Activated CD4-positive, alpha-beta T cell treated with anti-CD3 and anti-CD28 coated beads, Interleukin-2, amount 10 ng/mL, durations not matched to agents 7 days and 5 days (primary cell): ENCODE measurements at regions not wholly inside any gene's neighbourhood (a gene's known extent, or its start where the extent isn't known, plus 50 kb on each side); places are given as distances from the start of the nearest gene placed in this dataset.

Source experiments
- CTCF ChIA-PET: fragments of 350-600 bp; sonication (Branson Sonifier 250); formaldehyde crosslinking; loops from one replicate; lab custom pipeline; 2021; ENCODE audit warnings: antibody characterized with exemption; lab: Charles Lee
- POLR2A ChIA-PET: fragments of 350-600 bp; sonication (Branson Sonifier 250); formaldehyde crosslinking; loops from one replicate; lab custom pipeline; 2021; ENCODE audit warnings: antibody characterized with exemption; lab: Charles Lee
- DNase-seq: peaks from one replicate; pipeline ENCODE4 v3.0.0-alpha.2; 2020
- H3K27ac Mint-ChIP-seq: one replicate; pipeline ENCODE4 v1.8.0; 2021; ENCODE audit warnings: mild to moderate bottlenecking, moderate library complexity, mixed read lengths
- H3K27me3 Mint-ChIP-seq: one replicate; pipeline ENCODE4 v1.8.0; 2021; ENCODE audit warnings: mixed read lengths
- H3K36me3 Mint-ChIP-seq: one replicate; pipeline ENCODE4 v1.8.0; 2021; ENCODE audit warnings: low read depth, mixed read lengths
- H3K4me1 Mint-ChIP-seq: one replicate; pipeline ENCODE4 v1.8.0; 2021; ENCODE audit warnings: mixed read lengths
- H3K4me3 Mint-ChIP-seq: one replicate; pipeline ENCODE4 v1.8.0; 2021; ENCODE audit warnings: mild to moderate bottlenecking, moderate library complexity, mixed read lengths
- H3K9me3 Mint-ChIP-seq: one replicate; pipeline ENCODE4 v1.8.0; 2021; ENCODE audit warnings: mixed read lengths

DNA sequence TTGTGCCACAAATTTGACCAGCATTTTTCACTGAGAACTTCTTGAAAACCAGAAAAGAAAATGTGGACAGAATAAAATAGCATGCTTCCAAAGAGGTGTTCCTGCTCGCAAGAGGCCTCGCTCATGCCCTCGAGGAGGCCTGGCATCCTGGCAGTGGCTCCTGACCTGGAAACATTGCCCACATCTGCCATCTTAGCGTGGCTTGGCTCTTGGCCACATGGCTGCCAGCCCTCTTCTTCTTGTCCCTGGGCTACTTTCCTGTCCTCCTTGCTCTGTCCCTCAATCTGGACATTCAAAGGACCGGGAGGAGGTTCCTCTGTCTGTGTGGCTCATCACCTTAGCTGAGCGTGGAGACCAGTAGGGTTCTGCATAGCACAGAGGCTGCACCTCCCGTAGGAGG is 131.6 kb upstream of the TMEM72 start:
- Mint-ChIP-seq H3K36me3 (no peaks in the 10 kb centered on the region), H3K27ac (no peak overlapping the region), H3K4me1 (no peaks in the 10 kb centered on the region), H3K4me3 (no peak overlapping the region), H3K9me3 (no peaks in the 10 kb centered on the region), H3K27me3 (no peaks in the 10 kb centered on the region)
- no peak for DNase-seq
- CTCF ChIA-PET = no interaction called here
- POLR2A ChIA-PET = no interaction called here

DNA sequence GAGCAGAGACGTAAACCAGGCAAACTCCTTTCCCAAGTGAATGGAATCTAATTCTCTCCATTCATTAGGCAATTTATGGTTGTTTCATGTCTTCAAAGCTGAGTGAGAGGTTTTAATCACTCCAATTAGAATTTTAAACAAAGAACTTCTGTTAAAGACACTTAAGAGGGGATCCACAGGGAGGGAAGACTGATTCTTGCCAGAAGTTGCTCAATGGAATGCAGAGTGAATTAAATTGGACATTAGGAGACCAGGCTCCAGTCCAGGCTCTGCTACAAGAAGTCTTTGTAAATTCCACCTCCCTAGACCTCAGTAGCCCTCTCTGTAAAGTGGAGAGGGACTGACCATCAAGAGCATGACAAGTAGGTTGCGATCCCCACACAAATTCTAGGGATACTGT is 130.7 kb upstream of the TMEM72 start:
- no peak for DNase-seq
- H3K27ac Mint-ChIP-seq = no peak overlapping the region
- no peak overlapping the region for H3K4me3 Mint-ChIP-seq
- no peaks in the 10 kb centered on the region for H3K9me3 Mint-ChIP-seq
- H3K27me3 Mint-ChIP-seq = no peaks in the 10 kb centered on the region
- POLR2A ChIA-PET = no interaction called here
- CTCF ChIA-PET = no interaction called here
- H3K4me1 Mint-ChIP-seq = no peaks in the 10 kb centered on the region
- no peaks in the 10 kb centered on the region for H3K36me3 Mint-ChIP-seq

DNA sequence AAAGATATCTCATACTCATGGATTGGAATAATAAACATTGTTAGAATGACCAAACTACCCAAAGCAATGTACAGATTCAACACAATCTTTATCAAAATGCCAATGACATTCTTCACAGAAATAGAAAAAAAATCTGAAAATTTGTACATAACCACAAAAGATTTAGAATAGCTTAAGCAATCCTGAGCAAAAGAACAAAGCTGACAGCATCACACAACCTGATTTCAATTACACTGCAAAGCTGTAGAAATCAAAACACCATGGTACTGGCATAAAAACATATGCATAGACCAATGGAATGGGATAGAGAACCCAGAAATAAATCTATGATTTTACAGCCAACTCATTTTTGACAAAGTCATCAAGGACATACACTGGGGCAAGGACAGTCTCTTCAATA is 130.0 kb upstream of the TMEM72 start:
- ChIA-PET POLR2A (no interaction called here), CTCF (no interaction called here)
- H3K4me1 Mint-ChIP-seq = no peaks in the 10 kb centered on the region
- no peak for DNase-seq
- no peaks in the 10 kb centered on the region for H3K9me3 Mint-ChIP-seq
- H3K27ac Mint-ChIP-seq = no peak overlapping the region
- no peaks in the 10 kb centered on the region for H3K27me3 Mint-ChIP-seq
- H3K36me3 Mint-ChIP-seq = no peaks in the 10 kb centered on the region
- no peak overlapping the region for H3K4me3 Mint-ChIP-seq

DNA sequence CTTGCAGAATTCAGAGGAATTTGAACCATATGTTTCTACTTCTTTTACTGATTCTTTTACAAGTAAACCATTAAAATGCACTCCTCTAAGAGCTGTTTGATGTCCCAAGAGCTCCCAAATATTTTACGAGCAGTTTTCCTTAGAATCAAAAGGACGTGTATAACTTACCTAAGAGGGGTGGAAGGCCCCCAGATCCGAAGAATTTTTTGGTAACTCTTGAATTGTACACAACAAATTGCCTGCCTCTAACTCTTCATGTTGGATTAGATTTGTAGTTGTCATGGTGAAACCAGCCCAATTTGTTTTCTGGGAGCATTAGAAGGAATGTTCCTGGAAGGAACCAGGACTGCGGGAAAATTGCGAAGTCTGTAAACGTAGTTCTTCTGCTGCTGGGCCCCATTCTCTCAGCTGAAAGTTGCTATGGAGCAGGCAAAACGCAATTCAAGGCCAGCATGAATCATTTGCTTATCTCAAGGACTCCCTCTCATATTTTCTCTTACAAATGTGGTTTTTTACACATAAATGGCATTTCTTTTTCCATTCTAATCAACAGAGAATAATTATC is 124.8 kb upstream of the TMEM72 start:
- no peaks in the 10 kb centered on the region for H3K27me3 Mint-ChIP-seq
- CTCF ChIA-PET = no interaction called here

DNA sequence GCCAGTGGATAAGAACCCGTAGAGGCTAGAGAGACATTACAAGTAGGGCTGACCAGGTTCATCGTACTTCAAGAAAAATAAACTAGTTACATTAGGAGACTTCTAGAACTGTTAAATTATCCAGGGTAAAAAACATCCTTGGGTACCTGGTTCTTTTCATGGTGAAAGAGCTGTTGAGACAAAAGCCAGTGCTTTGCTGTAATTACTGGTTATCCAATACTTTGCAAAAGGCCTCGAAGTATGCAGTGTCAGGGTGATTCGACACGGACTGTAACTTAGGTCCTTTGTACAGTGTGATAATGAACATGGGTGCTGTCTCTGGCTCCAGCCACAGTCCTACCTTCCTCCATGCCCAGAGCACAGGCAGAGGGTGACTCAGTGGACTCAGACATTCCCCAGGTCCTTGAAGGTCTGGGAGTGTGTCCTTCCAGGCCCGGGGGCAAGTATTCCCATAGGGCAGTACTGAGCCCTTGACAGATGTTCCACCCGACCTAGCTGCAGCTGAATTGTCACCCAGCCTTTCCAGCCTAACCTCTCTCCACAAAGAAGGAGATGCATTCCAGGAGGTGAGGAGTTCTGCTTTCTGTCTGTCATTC is 123.6 kb upstream of the TMEM72 start:
- Mint-ChIP-seq H3K27ac (no peak overlapping the region), H3K9me3 (no peaks in the 10 kb centered on the region), H3K36me3 (no peaks in the 10 kb centered on the region), H3K27me3 (no peaks in the 10 kb centered on the region), H3K4me1 (no peaks in the 10 kb centered on the region), H3K4me3 (no peak overlapping the region)
- DNase-seq = no peak
- ChIA-PET CTCF (no interaction called here), POLR2A (no interaction called here)

More for the DNA sequence above, 124.8 kb upstream of the TMEM72 start:
- H3K4me3 Mint-ChIP-seq = no peak overlapping the region
- H3K4me1 Mint-ChIP-seq = no peaks in the 10 kb centered on the region
- H3K36me3 Mint-ChIP-seq = no peaks in the 10 kb centered on the region
- no peak overlapping the region for H3K27ac Mint-ChIP-seq
- DNase-seq = no peak
- POLR2A ChIA-PET = no interaction called here
- H3K9me3 Mint-ChIP-seq = no peaks in the 10 kb centered on the region

DNA sequence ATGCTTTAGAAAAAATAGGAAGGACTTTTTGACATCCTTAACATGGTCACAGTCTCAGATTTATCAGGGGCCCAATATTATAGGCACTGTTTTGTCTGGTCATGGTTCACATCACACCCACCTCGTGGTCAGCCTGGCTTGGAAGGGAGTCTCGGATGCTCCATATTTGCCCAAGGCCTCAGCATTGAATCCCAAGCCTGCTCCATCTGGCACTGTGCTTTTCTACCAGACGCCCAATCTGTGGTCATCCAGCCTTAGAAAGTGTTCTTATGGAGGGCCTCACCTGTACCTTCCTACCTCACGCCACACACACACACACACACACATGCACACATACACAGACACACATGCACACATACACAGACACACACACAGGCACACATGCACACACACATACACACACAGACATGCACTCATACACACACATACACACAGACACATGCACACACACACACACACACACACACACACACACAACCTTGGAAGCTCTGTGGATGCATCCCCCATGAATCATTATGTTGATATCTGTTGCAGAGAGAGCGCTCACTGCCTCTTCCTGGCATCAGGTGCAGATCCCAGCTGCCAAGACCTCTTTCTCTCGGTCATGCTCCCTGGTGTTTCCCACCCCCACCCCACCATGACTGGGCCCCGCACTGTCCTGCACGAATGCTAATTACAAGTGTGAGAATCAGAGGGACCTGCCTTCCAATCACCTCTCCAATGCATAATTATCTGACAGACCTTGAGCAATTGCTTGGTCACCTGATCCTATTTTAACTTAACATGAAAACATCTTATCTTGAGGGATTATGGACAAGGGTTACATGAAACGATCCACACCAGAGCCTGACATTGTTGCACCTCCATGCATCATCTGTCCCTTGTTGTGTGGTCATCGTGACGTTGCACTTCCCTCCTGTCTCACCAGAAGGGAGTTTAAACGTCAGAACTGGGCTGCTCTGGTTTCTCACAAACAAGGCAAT is 122.7 kb upstream of the TMEM72 start:
- Mint-ChIP-seq H3K36me3 (no peaks in the 10 kb centered on the region), H3K27ac (no peak overlapping the region), H3K4me3 (no peak overlapping the region), H3K27me3 (no peaks in the 10 kb centered on the region), H3K9me3 (no peaks in the 10 kb centered on the region), H3K4me1 (no peaks in the 10 kb centered on the region)
- DNase-seq = no peak
- ChIA-PET CTCF (no interaction called here), POLR2A (no interaction called here)

DNA sequence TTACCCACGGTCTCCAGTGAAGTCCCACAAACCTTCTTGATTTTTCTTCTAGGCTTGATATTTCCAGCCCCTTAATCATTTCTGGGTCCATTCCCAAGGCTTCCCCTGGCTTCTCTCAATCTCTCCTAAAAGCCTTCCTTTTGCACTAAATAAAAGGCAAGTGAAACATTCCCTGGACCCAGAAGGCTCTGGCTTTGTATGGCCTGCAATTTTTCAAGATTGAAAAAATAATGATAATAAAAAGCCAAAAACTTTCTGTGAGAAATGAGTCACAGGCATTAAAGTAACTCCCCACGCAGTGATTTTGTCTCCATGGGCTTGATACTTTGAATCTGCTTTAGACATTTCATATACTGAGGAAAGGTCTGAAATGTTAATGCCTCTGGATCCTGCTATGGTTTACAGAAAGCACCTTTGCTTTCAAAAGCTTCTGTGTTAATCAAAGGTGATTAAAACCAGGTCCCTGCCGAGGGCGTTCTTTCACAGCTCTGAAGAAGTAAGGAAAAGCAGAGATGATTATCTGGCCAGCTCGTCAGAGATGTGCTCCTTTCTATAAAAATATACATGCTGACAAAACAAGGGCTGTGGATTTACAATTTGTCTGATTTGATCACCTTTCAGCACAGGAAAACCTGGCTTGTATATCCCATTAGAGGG is 118.9 kb upstream of the TMEM72 start:
- Mint-ChIP-seq H3K27ac (no peak overlapping the region), H3K4me1 (no peaks in the 10 kb centered on the region), H3K36me3 (no peaks in the 10 kb centered on the region), H3K4me3 (no peak overlapping the region), H3K9me3 (no peaks in the 10 kb centered on the region), H3K27me3 (no peaks in the 10 kb centered on the region)
- POLR2A ChIA-PET = no interaction called here
- no peak for DNase-seq
- CTCF ChIA-PET = no interaction called here

DNA sequence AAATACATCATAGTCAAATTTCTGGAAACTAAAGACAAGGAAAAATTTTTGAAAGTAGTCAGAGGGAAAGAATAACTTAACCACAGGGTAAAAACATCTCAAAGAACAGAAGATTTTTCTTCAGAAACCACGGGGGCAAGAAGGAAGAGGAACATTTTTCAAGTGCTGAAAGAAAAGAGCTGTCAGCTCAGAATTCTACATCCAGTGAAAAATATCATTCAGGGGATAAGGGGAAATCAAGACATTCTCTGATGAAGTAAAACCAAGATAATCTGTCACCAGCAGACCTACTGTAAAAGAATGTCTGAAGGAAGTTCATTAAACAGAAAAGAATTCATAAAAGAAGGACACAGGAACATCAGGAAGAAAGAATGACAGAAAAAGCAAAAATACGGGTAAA is 111.2 kb upstream of the TMEM72 start:
- H3K4me3 Mint-ChIP-seq = no peak overlapping the region
- ChIA-PET POLR2A (no interaction called here), CTCF (no interaction called here)
- no peak overlapping the region for H3K27ac Mint-ChIP-seq
- peaks cover 9% of the 10 kb centered on the region for H3K27me3 Mint-ChIP-seq
- no peaks in the 10 kb centered on the region for H3K9me3 Mint-ChIP-seq
- no peak for DNase-seq
- H3K36me3 Mint-ChIP-seq = no peaks in the 10 kb centered on the region
- no peaks in the 10 kb centered on the region for H3K4me1 Mint-ChIP-seq

DNA sequence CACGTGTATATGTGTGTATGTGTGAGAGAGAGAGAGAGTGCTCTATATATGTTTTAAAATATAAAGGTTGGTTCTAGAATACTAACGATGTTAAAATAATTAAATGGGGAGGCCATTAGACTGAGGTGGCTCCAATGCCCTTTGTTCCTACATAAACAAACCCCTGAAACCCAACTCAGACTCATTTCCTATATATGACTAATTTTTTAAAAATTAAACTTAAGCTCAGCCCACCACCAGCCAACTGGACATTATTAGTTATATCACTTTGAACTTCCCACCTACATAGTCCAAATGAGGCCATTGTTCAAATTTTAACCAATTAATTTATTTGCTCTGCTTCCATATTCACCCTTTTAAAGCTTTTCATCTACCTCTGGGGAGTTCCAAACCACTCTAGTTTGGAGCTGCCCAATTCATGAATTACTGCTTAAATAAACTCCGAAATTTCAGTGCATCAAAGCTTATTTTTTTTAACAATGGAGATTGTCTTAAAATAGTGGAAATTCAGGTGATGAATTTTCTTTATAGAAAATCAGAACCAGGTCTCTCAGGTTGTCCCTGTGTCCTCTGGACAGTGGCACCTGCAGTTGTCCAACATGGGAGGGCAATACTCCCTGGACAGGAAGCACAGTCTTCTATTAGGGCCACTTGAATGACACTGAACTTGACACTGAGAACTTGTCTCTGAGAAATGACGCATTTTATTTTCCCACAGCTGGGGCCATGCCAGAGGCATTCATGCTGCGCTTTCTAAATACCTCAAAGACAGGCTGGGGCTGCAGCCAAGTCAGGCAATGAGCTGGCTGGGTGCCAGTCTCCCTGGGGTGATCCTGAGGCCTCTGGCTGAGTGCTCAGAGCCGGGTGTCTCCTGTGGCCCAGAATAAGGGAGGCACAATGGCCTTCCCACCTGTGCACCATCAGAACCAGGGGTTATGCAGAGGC is 109.5 kb upstream of the TMEM72 start:
- ChIA-PET CTCF (no interaction called here), POLR2A (no interaction called here)
- Mint-ChIP-seq H3K27me3 (peaks cover 9% of the 10 kb centered on the region), H3K36me3 (no peaks in the 10 kb centered on the region), H3K27ac (no peak overlapping the region), H3K9me3 (no peaks in the 10 kb centered on the region), H3K4me3 (no peak overlapping the region), H3K4me1 (no peaks in the 10 kb centered on the region)
- no peak for DNase-seq

DNA sequence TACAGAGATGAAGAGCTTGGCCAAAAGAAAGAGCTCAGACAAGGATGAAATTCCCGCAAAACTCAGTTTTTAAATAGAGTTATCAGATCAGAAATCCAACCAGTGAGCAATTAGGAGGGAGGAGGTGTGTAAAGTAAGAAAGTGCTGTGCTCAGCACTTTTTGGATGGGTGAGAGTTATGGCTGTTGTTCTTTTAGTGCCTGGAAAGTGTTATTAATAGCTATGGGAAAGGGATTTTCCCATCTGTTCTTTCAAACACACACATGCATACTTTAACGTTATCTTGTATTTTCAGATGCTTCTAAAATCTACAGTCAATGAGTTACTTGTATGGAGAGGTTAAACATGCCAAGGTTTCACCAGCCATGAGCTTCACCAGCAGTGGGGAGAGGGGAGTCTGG is 107.3 kb upstream of the TMEM72 start:
- no peak for DNase-seq
- H3K27ac Mint-ChIP-seq = no peak overlapping the region
- no peak overlapping the region for H3K4me3 Mint-ChIP-seq
- no peaks in the 10 kb centered on the region for H3K9me3 Mint-ChIP-seq
- ChIA-PET CTCF (no interaction called here), POLR2A (no interaction called here)
- no peaks in the 10 kb centered on the region for H3K36me3 Mint-ChIP-seq
- H3K4me1 Mint-ChIP-seq = no peaks in the 10 kb centered on the region
- peaks cover 8% of the 10 kb centered on the region for H3K27me3 Mint-ChIP-seq

DNA sequence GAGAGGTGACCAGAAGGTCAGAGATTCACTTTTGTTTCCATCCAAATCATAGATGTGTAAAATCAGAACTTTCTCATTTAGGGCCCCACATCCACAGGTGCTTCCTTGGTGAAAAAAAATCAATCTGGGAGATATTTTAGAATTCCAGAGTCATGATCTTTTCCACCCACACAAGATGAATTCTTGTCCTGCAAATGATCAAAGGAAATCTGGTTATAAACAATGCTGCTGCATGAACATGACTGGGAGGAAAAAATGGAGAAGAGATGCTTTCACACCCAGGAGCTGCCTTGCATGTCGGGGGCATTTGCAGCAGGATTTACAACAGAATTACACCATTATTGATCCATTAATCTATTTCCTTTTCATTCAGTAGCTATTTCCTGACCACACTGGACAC is 106.5 kb upstream of the TMEM72 start:
- no peaks in the 10 kb centered on the region for H3K9me3 Mint-ChIP-seq
- H3K4me3 Mint-ChIP-seq = no peak overlapping the region
- no peak overlapping the region for H3K27ac Mint-ChIP-seq
- POLR2A ChIA-PET = no interaction called here
- CTCF ChIA-PET = no interaction called here
- no peaks in the 10 kb centered on the region for H3K4me1 Mint-ChIP-seq
- peaks cover 8% of the 10 kb centered on the region for H3K27me3 Mint-ChIP-seq
- no peak for DNase-seq
- no peaks in the 10 kb centered on the region for H3K36me3 Mint-ChIP-seq

DNA sequence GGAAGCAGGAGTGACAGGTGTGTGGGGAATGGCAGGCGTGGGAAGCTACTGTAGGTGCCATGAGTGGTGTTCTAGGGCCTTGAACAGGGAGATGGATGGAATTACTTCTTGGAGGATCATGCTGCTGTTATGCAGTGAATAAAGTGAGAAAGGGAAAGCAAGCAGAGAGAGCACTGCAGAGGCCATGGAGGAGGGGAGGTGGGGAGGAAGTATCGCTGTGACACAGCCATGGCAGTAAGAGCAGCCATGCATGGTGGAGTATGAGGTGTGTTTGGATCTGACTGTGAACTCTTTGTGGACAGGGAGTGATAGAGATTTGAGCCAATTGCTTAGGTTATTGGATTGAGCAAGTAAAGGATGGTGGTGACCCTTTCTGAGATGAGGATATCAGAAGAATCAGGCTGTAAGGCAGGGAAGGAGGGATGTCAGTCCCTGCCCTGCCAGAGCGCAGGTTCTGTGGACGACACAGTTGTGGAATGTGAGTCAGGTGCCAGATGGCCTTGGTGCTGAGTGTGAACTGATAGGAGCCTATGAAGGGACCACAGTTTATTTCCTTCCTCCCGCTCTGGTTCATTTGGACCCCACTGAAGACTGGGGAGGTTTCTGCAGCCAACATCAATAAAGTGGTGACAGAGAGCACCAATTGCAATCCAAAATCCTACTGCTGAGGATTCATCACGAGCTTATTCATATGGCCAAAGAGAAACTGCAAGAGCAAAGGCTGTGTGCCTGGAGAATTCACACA is 105.5 kb upstream of the TMEM72 start:
- Mint-ChIP-seq H3K4me3 (no peak overlapping the region), H3K36me3 (no peaks in the 10 kb centered on the region), H3K9me3 (no peaks in the 10 kb centered on the region), H3K27ac (peak overlapping the region; percentile 26), H3K4me1 (no peaks in the 10 kb centered on the region), H3K27me3 (peaks cover 3% of the 10 kb centered on the region)
- ChIA-PET CTCF (no interaction called here), POLR2A (no interaction called here)
- no peak for DNase-seq
